Hippocampal formation (tissue), 2 donors: ENCODE measurements at regions not wholly inside any gene's neighbourhood (a gene's known extent, or its start where the extent isn't known, plus 50 kb on each side); places are given as distances from the start of the nearest gene placed in this dataset.
"Not testable (repeated sequence)": the region's sequence is repeated elsewhere in the genome, so short reads cannot be mapped to it uniquely, and the experiment has no call there.

Experiments
- DNase-seq, 2 donors: peaks; one replicate each; lab custom pipeline; 2025; lab: John Stamatoyannopoulos, UW

DNA sequence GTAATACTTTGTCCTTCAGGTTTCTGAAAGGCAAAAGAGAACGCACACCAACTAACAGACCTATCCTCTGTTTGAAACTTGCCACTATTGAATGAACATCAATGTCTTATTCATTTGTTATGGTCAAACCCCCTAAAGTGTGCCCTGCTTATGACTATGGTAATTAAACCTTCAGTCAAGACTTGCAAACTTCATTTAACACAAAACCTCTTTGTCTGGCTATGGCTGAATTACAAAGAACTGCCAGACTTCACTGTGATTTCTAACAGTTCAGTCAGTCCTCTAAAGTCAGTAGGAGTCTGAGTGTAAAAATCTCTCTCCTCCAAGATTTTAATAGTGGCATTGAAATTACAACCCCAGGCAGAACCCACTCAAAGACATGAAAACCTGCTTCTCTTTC is 702.5 kb upstream of the LRRN3 start:
- DNase-seq: no peak

DNA sequence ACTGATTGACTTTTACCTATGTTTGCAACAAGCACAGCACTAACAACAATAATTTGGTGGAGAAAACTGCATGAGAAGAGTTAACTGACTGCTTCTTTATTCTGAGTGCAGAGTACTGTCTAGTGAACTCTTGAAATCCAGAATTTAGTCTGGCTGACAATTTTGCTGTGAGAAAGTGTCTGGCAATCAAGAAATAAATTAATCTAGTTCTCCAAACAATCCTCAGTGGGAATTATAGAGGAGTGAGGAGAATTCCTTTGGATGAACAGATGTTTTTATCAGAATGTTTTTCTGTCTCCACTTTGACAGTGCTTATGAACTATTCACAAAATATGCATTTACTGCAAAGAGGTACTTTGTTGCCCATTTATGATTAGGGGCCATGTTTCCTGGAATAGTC is 694.9 kb upstream of the LRRN3 start:
- DNase-seq: no peak

DNA sequence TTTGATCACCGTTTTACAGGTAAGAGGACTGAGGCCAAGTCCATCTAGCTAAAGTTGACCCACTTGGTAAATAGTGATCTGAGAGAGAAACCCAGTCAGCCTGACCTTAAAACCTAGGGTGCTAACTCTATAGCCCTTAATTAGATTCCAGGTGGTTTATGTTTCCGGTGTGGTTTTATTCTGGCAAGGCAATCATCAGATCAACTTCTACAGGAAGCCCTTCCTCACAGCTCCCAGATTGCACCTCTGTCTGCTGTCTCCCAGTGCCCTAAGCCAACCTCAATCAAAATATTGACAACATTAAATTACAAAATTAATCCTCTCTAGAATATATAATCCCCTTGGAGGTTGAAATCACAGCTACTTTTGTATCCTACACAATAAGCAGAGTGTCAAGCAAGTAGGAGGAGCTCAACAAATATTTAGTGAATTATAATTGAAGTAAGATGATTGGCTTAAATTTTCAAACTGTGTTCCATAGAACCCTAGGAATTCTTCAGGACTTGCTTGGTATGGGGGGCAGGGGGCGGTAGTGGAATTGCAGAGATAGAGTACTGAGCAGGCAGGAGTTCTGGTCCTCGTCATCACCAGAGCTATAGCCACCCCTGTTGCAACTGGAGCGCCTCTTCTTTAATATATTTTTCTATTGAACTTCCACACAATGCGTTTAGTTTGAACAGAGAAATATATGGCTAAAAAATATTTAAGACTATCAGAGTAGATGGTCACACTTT is 692.8 kb upstream of the LRRN3 start:
- no peak for DNase-seq

DNA sequence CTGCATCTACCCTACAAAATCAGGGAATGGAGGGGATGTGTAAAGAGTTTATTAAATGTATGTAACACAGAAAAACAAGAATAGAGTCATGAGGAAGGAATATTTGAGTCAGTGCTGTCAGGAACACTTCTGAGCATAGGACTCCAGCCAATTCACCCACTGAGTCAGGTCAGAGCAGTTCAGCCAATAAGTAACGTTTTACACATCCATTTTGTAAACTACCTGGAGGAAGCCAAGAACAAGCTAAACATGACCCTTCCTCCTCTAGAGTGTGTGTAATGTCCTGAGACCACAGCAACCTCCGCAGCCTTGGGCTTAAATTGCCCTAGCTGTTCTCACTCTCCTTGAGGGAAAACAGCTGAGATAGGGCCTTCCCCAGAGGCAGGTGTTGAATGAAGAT is 691.5 kb upstream of the LRRN3 start:
- DNase-seq: no peak

DNA sequence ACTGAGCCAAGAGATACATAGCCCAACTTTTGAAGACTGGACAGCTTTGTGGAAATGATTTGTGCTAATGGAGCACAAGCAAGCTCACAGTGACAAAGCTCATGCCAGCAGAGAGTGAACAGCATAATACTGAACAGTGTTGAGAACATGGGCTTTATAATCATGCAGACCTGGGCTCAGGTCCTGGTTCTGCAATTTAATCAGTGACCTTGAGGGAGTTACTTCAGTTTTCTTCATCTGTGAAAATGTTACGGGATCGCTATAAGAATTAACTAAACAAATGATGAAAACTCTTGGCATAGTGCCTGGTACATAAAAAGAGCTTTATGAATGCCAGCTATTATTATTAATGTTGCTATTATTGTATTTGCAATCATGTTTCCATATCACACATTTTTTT is 690.5 kb upstream of the LRRN3 start:
- DNase-seq: no peak

DNA sequence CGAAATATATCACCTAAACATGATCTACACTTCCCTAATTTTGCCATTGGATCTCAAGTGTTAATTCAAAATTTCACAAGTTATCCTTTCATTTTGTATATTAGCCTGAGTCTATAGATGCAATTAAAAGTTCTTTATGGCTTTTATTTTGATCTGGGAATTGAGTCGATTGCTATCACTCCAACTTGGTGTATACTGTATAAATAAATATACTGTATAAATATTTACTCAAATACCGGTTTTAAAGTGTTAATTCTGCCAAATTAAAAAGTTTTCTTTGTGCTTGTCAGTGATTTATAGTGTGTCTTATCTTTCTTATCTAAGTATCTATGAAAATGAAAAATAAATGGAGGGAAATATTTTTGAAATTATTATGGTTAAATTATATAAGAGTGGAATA is 683.7 kb upstream of the LRRN3 start:
- no peak for DNase-seq

DNA sequence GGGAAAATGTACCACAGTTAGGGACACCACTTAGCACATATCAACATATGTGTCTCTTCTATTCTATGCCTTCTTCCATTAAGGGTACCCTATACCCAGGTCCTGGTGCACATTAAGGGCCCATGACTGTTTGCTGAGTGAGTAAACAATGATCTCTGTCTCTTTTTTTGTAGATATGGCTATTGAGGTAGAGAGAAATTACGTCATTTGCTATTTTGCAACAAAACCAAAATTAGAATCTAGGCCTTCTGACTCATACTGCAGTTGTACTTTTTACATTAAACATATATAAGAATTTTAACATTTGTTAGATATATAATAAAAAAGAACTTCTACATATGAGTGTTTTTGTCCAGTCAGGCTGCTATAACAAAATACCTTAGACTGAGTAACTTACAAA is 683.2 kb upstream of the LRRN3 start:
- no peak for DNase-seq

DNA sequence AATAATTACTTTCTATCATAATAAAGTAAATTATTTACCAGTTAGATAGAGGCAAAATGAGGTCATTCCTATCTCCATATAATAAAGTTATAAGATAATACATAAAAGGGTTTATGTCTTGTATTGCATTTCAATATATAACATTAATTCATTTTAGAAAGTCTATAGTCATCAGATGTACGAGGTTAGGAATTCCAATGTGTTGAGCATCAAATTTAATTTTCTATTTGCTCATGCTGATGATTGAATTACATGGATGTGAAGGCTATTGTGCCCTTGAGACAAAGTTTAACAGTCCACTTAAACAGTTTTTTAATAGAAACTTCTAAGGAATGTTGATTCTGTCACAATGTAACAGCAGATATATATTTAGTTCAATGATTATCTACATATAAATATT is 678.3 kb upstream of the LRRN3 start:
- no peak for DNase-seq

DNA sequence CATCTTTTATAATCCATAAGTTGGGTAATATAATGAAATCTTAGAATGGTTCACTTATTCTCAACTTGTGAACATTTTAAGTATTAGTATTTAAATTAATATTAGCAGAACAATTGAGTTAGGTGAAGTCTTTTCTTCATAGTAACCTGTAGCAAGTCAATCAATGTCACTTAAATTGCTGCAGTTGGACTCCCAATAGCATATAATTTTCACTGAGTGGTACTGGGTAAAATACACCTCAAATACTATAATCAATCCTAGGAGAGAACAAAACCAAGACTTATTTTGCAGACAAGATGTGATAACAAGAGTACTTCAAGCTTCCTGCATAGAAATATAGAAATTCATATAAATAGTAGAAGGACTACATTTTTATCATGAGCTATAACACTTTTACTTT is 677.9 kb upstream of the LRRN3 start:
- DNase-seq: no peak

DNA sequence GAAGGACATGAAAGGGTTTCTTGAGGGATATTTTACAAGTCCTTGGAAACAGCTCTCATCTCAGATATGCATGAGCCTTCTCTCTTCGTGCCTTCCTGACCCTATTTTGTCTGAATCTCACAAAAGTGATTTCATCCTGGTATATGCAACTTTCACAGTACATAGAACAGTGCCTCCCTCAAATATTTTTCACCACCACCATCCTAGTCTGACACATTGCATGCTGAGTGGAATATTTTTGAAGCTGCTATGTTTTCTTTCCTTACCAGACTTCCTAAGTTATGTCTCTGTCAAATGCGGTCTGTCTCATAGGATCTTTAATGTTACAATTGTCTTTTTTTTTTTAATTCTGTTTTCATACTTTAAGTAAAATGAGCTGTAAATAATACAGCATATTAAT is 673.3 kb upstream of the LRRN3 start:
- DNase-seq: no peak

DNA sequence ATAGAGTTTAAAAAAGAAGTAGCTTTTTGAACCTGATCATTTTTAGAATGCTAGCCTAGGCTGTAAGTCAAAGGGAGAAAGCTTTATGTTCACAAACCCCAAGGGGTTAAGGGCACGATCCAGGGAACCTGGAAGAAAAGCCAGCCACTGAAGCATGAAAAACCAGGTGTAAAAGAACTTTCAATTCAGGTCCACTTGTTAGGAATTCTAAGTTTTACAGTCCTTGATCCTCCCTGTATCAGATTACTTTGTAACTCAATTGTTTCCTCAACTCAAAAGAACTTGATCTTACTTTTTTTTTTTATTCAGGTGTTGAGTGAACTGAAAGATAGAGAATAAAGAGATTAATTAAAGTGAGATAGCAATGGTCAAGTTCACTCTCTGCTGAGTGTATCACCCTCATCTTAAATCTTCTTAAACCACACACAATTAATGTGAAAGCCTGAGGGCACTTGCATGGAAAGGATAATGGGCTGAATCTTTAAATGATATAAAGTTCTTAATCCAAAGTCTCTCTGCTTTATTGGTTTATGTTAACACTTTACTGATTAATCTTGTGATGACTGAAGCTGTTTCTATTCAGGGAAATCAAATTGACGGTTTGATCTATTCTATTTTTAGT is 672.2 kb upstream of the LRRN3 start:
- no peak for DNase-seq

DNA sequence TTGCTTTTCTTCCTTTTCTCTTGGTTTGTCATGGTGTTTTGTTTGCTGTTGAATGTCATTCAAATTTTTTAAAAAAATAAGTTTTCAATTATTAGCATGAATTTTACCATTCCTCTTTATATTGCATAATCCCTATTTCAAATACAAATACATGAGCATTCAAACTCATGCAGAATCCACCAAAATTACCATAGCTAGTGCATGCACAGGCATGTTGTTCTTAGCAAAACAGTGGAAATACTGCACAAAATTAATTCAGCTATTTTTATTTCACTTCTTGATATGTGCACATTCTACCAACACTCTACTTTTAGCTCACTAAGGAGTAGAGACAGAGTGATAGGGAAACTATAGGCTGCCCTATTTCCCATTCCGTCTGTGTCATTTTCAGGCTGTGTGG is 670.1 kb upstream of the LRRN3 start:
- peak in 1 of 2 donors; percentile 3 for DNase-seq

DNA sequence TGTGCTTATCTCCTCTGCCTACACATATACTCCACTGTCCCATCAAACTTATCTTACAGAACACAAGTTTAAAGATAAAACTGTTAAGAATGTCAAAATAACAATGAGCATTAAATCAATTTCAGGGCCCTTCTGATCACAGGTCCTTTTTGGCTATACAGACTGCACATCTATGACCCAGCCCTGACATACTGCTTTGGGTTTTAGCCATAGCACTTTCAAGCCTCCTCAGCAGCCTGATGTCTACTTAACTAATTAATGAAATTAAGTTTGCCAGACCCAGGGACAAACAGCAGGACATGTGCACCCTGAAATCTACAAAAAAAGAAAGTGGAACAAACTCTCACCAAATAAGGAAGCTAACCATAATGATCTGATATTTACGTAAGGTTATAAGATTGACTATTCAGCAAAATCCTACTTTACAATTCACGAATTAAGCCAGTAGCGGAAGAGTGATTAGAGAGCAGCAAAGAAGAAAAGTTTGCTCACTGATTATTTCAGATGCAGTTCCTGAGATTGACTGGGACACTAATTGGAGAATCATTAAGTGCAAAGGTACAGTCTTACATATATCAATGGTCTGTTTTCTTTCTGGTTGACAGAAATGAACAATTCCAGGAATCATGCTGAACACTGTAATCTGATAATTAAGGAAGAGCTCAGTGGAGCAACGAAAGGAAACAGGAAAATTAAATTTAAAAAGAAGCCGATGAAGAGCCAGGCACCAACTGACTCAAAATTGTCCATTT is 669.3 kb upstream of the LRRN3 start:
- no peak for DNase-seq

DNA sequence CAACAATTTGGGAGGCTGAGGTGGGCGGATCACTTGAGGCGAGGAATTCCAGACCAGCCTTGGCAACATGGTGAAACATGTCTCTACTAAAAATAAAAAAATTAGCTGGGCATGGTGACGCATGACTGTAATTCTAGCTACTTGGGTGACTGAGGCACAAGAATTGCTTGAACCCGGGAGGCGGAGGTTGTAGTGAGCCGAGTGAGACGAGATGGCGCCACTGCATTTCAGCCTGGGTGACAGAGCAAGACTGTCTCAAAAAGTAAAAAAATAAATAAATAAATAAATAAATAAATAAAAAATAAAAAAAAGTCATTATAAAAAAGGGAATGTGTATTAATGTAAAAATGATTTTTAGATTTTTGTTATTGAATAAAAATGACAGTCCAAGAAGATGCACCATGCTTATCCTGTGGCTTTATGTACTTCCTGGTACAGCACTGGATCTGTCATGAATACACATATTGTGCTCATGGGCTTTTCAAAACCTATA is 658.8 kb upstream of the LRRN3 start:
- DNase-seq: no peak

DNA sequence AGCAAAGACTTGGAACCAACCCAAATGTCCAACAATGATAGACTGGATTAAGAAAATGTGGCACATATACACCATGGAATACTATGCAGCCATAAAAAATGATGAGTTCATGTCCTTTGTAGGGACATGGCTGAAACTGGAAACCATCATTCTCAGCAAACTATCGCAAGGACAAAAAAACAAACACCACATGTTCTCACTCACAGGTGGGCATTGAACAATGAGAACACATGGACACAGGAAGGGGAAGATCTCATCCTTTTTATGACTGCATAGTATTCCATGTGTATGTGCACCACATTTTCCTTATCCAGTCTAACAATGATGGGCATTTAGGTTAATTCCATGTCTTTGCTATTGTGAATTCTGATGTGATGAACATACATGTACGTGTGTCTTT is 652.0 kb upstream of the LRRN3 start:
- not testable (repeated sequence) for DNase-seq

DNA sequence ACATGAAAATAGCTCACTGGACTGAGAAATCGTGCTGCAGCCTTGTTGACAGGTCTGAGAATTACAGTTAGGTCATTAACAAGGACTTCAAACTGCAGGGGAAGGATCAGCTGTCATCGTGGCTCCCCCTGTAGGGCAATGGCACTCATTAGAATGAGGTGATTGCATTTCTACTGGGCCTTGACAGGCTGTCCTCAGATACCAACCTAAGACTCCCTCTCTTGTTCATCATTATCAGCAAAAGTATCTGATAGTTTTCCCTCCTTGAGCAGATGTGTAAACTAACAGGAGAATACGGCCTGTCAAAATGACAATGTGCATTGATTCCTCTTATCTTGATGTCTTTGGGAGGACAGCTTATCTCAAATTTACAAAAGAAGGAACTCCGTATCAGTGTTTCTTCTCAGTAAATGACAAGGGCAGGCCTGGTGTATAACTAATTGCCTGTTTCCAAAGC is 648.5 kb upstream of the LRRN3 start:
- no peak for DNase-seq

DNA sequence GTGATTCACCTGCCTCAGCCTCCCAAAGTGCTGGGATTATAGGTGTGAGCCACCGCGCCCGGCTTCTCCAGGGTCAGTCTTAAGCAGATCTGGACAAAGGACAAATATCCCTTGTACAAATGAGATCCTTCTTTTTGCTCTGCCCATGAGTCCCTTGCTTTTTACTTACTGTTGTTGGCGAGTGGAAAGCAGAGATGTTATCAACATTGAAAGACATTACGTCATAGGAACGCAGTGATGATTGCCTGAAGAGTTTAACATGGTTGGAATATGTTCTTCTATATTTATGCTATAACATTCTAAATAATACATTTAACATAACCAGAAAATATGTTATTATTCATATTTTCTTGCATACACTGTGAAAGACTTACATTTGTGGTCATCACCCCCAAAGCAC is 644.3 kb upstream of the LRRN3 start:
- no peak for DNase-seq

DNA sequence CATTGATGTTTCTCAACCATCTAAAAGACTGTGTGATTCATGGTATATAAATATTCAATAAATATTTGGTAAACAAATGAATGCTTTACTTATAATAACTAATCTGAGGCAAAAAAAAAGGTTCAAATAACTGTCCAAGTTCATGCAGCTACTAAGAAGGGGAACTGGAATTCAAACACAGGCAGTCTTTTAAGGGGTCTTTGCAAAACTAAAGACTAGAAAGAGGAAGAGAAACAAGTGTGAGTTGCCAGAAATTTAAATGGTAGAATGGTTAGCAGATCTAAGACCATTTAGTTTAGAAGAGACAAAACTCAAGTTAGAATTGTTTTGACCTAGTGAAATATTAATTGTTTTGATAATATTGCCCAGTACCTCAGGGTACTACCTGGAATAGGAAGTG is 642.0 kb upstream of the LRRN3 start:
- DNase-seq: peak in 1 of 2 donors; percentile 50

DNA sequence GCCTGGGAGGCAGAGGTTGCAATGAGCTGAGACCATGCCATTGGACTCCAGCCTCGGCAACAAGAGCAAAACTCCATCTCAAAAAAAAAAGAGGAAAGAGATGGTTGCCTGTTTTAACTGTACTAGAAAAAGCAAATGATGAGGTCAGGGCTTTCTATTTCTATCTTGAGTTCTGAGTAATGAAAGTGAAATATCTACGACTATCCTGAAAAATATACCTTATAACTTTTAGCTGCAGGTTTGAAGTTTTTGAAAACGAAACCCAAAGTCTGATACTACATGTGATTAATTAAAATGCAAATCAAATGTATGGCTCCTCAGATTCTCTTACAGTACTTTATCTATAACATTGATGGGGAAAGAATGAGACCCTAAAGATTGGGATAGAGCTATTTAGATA is 636.2 kb upstream of the LRRN3 start:
- no peak for DNase-seq

DNA sequence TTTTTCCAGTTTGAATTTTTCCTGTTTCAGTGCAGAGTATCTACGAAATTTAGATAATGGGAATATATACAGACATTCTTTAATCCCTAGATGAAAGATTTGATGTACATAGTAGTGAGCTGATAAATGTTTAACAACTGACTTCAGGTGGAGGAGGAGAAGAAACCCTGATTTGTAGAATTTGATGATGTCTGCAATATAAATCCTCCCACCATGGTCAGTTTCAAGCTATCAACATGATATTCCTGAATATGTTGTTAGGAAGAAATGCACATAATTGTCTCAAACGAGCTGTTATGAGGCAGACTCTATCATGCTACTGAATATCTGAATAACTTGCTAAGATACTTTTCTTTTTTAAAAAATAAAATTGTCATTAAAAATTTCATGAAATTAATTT is 629.3 kb upstream of the LRRN3 start:
- DNase-seq: no peak

DNA sequence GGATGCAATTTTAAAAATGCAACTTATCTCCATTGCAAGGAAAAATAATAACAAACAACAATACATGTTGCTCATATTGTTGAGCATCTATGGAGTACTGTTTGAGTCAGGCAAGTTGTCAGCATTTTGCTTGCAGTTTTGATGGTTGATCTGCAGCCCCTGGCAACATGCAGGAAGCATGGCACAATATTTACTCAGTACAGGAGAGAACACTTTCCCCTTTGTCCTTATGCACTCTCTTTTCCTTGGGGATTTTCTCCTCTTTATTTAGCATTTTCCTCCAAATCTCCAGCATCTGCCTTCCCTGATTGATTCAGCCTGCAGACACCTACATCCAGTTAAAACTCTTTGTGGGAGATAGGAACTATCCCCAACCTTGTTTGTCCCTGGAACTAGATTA is 620.5 kb upstream of the LRRN3 start:
- DNase-seq: no peak

DNA sequence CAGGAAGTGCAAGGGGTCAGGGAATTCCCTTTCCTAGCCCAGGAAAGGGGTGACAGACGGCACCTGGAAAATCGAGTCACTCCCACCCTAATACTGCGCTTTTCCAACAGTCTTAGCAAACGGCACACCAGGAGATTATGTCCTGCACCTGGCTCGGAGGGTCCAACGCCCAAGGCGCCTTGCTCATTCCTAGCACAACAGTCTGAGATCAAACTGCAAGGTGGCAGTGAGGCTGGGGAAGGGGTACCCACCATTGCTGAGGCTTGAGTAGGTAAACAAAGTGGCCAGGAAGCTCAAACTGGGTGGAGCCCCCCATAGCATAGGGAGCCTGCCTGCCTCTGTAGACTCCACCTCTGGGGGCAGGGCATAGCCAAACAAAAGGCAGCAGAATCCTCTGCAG is 618.5 kb upstream of the LRRN3 start:
- not testable (repeated sequence) for DNase-seq

DNA sequence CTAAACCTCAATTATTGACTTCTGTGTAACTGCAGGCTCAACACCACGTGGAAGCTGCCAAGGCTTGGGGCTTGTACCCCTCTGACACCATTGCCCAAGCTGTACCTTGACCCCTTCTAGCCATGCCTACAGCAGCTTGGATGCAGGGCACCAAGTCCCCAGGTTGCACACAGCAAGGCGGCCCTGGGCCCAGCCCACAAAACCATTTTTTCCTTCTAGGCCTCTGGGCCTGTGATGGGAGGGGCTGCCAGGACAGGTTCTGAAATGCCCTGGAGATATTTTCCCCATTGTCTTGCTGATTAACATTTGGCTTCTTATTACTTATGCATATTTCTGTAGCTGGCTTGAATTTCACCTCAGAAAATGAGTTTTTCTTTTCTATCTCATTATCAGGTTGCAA is 610.0 kb upstream of the LRRN3 start:
- no peak for DNase-seq
